ENCODE measurements at regions not wholly inside any gene's neighbourhood (a gene's known extent, or its start where the extent isn't known, plus 50 kb on each side); places are given as distances from the start of the nearest gene placed in this dataset.

- Histone ChIP-seq H3K27ac (no peak overlapping the region), H3K9me3 (no peaks in the 10 kb centered on the region), H3K27me3 (replicated peaks; ENCODE audit: insufficient read depth) (no peaks in the 10 kb centered on the region), H3K36me3 (no peaks in the 10 kb centered on the region), H3K4me3 (no peak overlapping the region), H3K4me1 (ENCODE audit: control insufficient read depth in 1 of 2, low read depth in 2 of 2) (no peaks in the 10 kb centered on the region)
- ATAC-seq (ENCODE audit: insufficient number of reproducible peaks, low FRiP score, low read depth) (no peak), DNase-seq (ENCODE audit: low spot score) (no peak)
- TF ChIP-seq CTCF (IDR thresholded peaks at IDR 0.05) = no peak
Measured at GRCh38 chr13:85431720-85432119, 367.5 kb downstream of the SLITRK6 start.

- H3K9me3 ChIP-seq = no peaks in the 10 kb centered on the region
- no peaks in the 10 kb centered on the region for H3K27me3 ChIP-seq (replicated peaks; ENCODE audit: insufficient read depth)
- H3K4me1 ChIP-seq (ENCODE audit: control insufficient read depth in 1 of 2, low read depth in 2 of 2) = no peaks in the 10 kb centered on the region
- DNase-seq (ENCODE audit: low spot score) = no peak
- no peak for TF ChIP-seq CTCF (IDR thresholded peaks at IDR 0.05)
- no peak overlapping the region for H3K4me3 ChIP-seq
- no peak overlapping the region for H3K27ac ChIP-seq
- no peak for ATAC-seq (ENCODE audit: insufficient number of reproducible peaks, low FRiP score, low read depth)
- no peaks in the 10 kb centered on the region for H3K36me3 ChIP-seq
Measured at GRCh38 chr13:85430216-85430794, 368.9 kb downstream of the SLITRK6 start.

GRCh38 chr13:85427416-85427815 is 371.8 kb downstream of the SLITRK6 start:
- no peak overlapping the region for H3K27ac ChIP-seq
- no peak for DNase-seq (ENCODE audit: low spot score)
- no peak for ATAC-seq (ENCODE audit: insufficient number of reproducible peaks, low FRiP score, low read depth)
- no peaks in the 10 kb centered on the region for H3K27me3 ChIP-seq (replicated peaks; ENCODE audit: insufficient read depth)
- no peaks in the 10 kb centered on the region for H3K36me3 ChIP-seq
- H3K4me3 ChIP-seq = no peak overlapping the region
- no peaks in the 10 kb centered on the region for H3K4me1 ChIP-seq (ENCODE audit: control insufficient read depth in 1 of 2, low read depth in 2 of 2)
- H3K9me3 ChIP-seq = no peaks in the 10 kb centered on the region
- no peak for TF ChIP-seq CTCF (IDR thresholded peaks at IDR 0.05)

- no peaks in the 10 kb centered on the region for H3K4me1 ChIP-seq (ENCODE audit: control insufficient read depth in 1 of 2, low read depth in 2 of 2)
- no peak overlapping the region for H3K4me3 ChIP-seq
- TF ChIP-seq CTCF (IDR thresholded peaks at IDR 0.05) = no peak
- H3K9me3 ChIP-seq = no peaks in the 10 kb centered on the region
- H3K36me3 ChIP-seq = no peaks in the 10 kb centered on the region
- H3K27me3 ChIP-seq (replicated peaks; ENCODE audit: insufficient read depth) = no peaks in the 10 kb centered on the region
- no peak for DNase-seq (ENCODE audit: low spot score)
- ATAC-seq (ENCODE audit: insufficient number of reproducible peaks, low FRiP score, low read depth) = no peak
- H3K27ac ChIP-seq = no peak overlapping the region
Measured at GRCh38 chr13:85420136-85420535, 379.1 kb downstream of the SLITRK6 start.

- no peak for TF ChIP-seq CTCF (IDR thresholded peaks at IDR 0.05)
- DNase-seq (ENCODE audit: low spot score) (no peak), ATAC-seq (ENCODE audit: insufficient number of reproducible peaks, low FRiP score, low read depth) (no peak)
- Histone ChIP-seq H3K27ac (no peak overlapping the region), H3K27me3 (replicated peaks; ENCODE audit: insufficient read depth) (no peaks in the 10 kb centered on the region), H3K4me3 (no peak overlapping the region), H3K4me1 (ENCODE audit: control insufficient read depth in 1 of 2, low read depth in 2 of 2) (no peaks in the 10 kb centered on the region), H3K9me3 (no peaks in the 10 kb centered on the region), H3K36me3 (no peaks in the 10 kb centered on the region)
Measured at GRCh38 chr13:85419611-85420010, 379.6 kb downstream of the SLITRK6 start.
